NB4 (cell line): ENCODE measurements at regions not wholly inside any gene's neighbourhood (a gene's known extent, or its start where the extent isn't known, plus 50 kb on each side); places are given as distances from the start of the nearest gene placed in this dataset.

Experiments
- CTCF ChIP-seq: IDR thresholded peaks from one replicate; pipeline ENCODE4 v1.5.1; 2012; ENCODE audit warnings: low read depth, low read length
- MAX ChIP-seq: IDR thresholded peaks from 2 replicates; pipeline ENCODE4 v1.6.1; 2011; ENCODE audit warnings: low read depth, low read length
- POLR2A ChIP-seq: IDR thresholded peaks from 2 replicates; pipeline ENCODE4 v1.6.1; 2011; ENCODE audit warnings: mild to moderate bottlenecking; ENCODE audit not compliant: insufficient read length; ENCODE audit errors: extremely low read depth

GRCh38 chr1:87739141-87739540, 410.5 kb downstream of the LMO4 start:
- TF ChIP-seq POLR2A (no peak), CTCF (no peak), MAX (no peak)
